H1 (cell line): ENCODE measurements at regions not wholly inside any gene's neighbourhood (a gene's known extent, or its start where the extent isn't known, plus 50 kb on each side); places are given as distances from the start of the nearest gene placed in this dataset.

Experiments
- CTCF ChIA-PET: fragments of 300-600 bp; sonication (Branson Sonifier 250); formaldehyde crosslinking; loops from one replicate; lab custom pipeline; 2021; ENCODE audit not compliant: partially characterized antibody; lab: Charles Lee
- POLR2A ChIA-PET: fragments of 300-600 bp; sonication (Branson Sonifier 250); formaldehyde crosslinking; loops from one replicate; lab custom pipeline; 2021; ENCODE audit warnings: inconsistent platforms; ENCODE audit not compliant: partially characterized antibody; lab: Charles Lee
- DNase-seq, 2 experiments: peaks; one replicate each; pipeline versions ENCODE4 v3.0.0 to v3.0.0-alpha.2; 2010 to 2022; ENCODE audit warnings: low spot score in 2 of 2, low read depth in 1 of 2, mixed read lengths in 1 of 2
- FAIRE-seq: peaks from 2 replicates; lab custom pipeline; 2011; peaks lifted over from hg19 to GRCh38; lab: Jason Lieb, UNC
- H2AFZ ChIP-seq: 2 replicates; pipeline ENCODE4 v1.8.1; 2012; ENCODE audit warnings: low read length, inconsistent platforms
- H2AK5ac ChIP-seq: 2 replicates; pipeline ENCODE4 v1.6.1; 2013; ENCODE audit warnings: low read depth, low read length
- H2BK120ac ChIP-seq: replicated peaks from 2 replicates; pipeline ENCODE3; 2013; ENCODE audit warnings: low read depth, low read length, inconsistent platforms
- H2BK12ac ChIP-seq: 2 replicates; pipeline ENCODE4 v1.6.1; 2013; ENCODE audit warnings: low read depth, low read length
- H2BK15ac ChIP-seq: 2 replicates; pipeline ENCODE4 v1.6.1; 2013; ENCODE audit warnings: low read length
- H2BK20ac ChIP-seq: 2 replicates; pipeline ENCODE4 v1.6.1; 2013; ENCODE audit warnings: low read length
- H2BK5ac ChIP-seq: 2 replicates; pipeline ENCODE4 v1.6.1; 2013; ENCODE audit warnings: low read depth, low read length
- H3K14ac ChIP-seq: 2 replicates; pipeline ENCODE4 v1.6.1; 2013; ENCODE audit warnings: inconsistent platforms; ENCODE audit not compliant: insufficient read length
- H3K18ac ChIP-seq: 2 replicates; pipeline ENCODE4 v1.6.1; 2013; ENCODE audit warnings: low read length; ENCODE audit errors: extremely low read depth
- H3K23ac ChIP-seq: 2 replicates; pipeline ENCODE4 v1.6.1; 2013; ENCODE audit warnings: inconsistent platforms; ENCODE audit not compliant: insufficient read length
- H3K23me2 ChIP-seq: 2 replicates; pipeline ENCODE4 v1.6.1; 2013; ENCODE audit warnings: low read depth, low read length
- H3K27ac ChIP-seq: 2 replicates; pipeline ENCODE4 v1.6.1; 2011; ENCODE audit warnings: low read depth, low read length, inconsistent platforms
- H3K27me3 ChIP-seq, 4 experiments: replicated peaks in 1 of 4; 1 replicate in 1 of 4; 2 replicates in 3 of 4; pipeline versions ENCODE4 v1.6.1 to v1.8.1; 2011 to 2013; ENCODE audit warnings: low read length in 3 of 4, mild to moderate bottlenecking in 3 of 4, inconsistent platforms in 2 of 4, mixed read lengths in 2 of 4, moderate library complexity in 1 of 4; ENCODE audit not compliant: control insufficient read depth in 3 of 4, insufficient read depth in 3 of 4; ENCODE audit errors: extremely low read depth in 1 of 4
- H3K36me3 ChIP-seq, 4 experiments: 2 replicates each; pipeline versions ENCODE4 v1.6.1 to v1.8.1; 2011 to 2013; ENCODE audit warnings: mild to moderate bottlenecking in 4 of 4, low read length in 3 of 4, moderate library complexity in 2 of 4, control low read depth in 1 of 4, inconsistent platforms in 1 of 4; ENCODE audit not compliant: insufficient read depth in 4 of 4, control insufficient read depth in 2 of 4
- H3K4ac ChIP-seq: replicated peaks from 2 replicates; pipeline ENCODE3; 2013; ENCODE audit warnings: low read length, low read depth, mixed read lengths, inconsistent platforms; ENCODE audit not compliant: insufficient read length
- H3K4me1 ChIP-seq, 4 experiments: replicated peaks in 1 of 4; 1 replicate in 1 of 4; 2 replicates in 3 of 4; pipeline versions ENCODE4 v1.6.1 to v1.8.1; 2011 to 2013; ENCODE audit warnings: low read length in 3 of 4, inconsistent platforms in 2 of 4, mixed read lengths in 1 of 4; ENCODE audit not compliant: insufficient read depth in 4 of 4, control insufficient read depth in 3 of 4
- H3K4me2 ChIP-seq, 2 experiments: 2 replicates each; pipeline versions ENCODE4 v1.6.1 to v1.8.1; 2011 to 2013; ENCODE audit warnings: low read depth in 2 of 2, low read length in 2 of 2, control low read depth in 1 of 2, inconsistent platforms in 1 of 2, mild to moderate bottlenecking in 1 of 2; ENCODE audit not compliant: insufficient read depth in 1 of 2
- H3K4me3 ChIP-seq, 4 experiments: fragments of 200-600, 300-600 bp in 1 of 4; sonication (generic), shearing (Covaris generic), sonication (Bioruptor Twin) in 1 of 4; 2 replicates each; pipeline versions ENCODE4 v1.5.1 to v1.8.1; 2011 to 2016; ENCODE audit warnings: low read length in 4 of 4, low read depth in 3 of 4, control low read depth in 2 of 4, inconsistent platforms in 2 of 4, mild to moderate bottlenecking in 2 of 4, mixed read lengths in 1 of 4, moderate library complexity in 1 of 4; ENCODE audit not compliant: insufficient read depth in 2 of 4; ENCODE audit errors: extremely low read depth in 1 of 4
- H3K56ac ChIP-seq: replicated peaks from 2 replicates; pipeline ENCODE3; 2013; ENCODE audit warnings: low read depth, mild to moderate bottlenecking, mixed read lengths, low read length, inconsistent platforms; ENCODE audit not compliant: insufficient read length
- H3K79me1 ChIP-seq: 2 replicates; pipeline ENCODE4 v1.6.1; 2013; ENCODE audit warnings: low read depth, low read length, control low read depth
- H3K79me2 ChIP-seq, 2 experiments: 2 replicates each; pipeline versions ENCODE4 v1.6.1 to v1.8.1; 2012 to 2013; ENCODE audit warnings: low read length in 2 of 2, mild to moderate bottlenecking in 2 of 2, inconsistent platforms in 1 of 2; ENCODE audit not compliant: insufficient read depth in 2 of 2, control insufficient read depth in 1 of 2
- H3K9ac ChIP-seq, 4 experiments: replicated peaks in 1 of 4; 1 replicate in 1 of 4; 2 replicates in 3 of 4; pipeline versions ENCODE4 v1.6.1 to v1.8.1; 2011 to 2013; ENCODE audit warnings: low read depth in 3 of 4, low read length in 3 of 4, control low read depth in 2 of 4, mild to moderate bottlenecking in 2 of 4, moderate library complexity in 2 of 4, inconsistent platforms in 1 of 4; ENCODE audit errors: extremely low read depth in 1 of 4
- H3K9me3 ChIP-seq, 2 experiments: 2 replicates each; pipeline versions ENCODE4 v1.6.1 to v1.8.1; 2012 to 2013; ENCODE audit warnings: mild to moderate bottlenecking in 2 of 2, moderate library complexity in 2 of 2, control low read depth in 1 of 2, inconsistent platforms in 1 of 2, low read depth in 1 of 2, low read length in 1 of 2, mixed read lengths in 1 of 2; ENCODE audit not compliant: insufficient read depth in 2 of 2
- H4K20me1 ChIP-seq, 2 experiments: replicated peaks in 1 of 2; 2 replicates each; pipeline versions ENCODE3 to v1.8.1; 2011 to 2013; ENCODE audit warnings: inconsistent platforms in 2 of 2, low read length in 2 of 2, mild to moderate bottlenecking in 1 of 2; ENCODE audit not compliant: insufficient read depth in 2 of 2, control insufficient read depth in 1 of 2
- H4K5ac ChIP-seq: 2 replicates; pipeline ENCODE4 v1.6.1; 2013; ENCODE audit warnings: low read length, low read depth, mixed read lengths, inconsistent platforms; ENCODE audit not compliant: insufficient read length
- H4K8ac ChIP-seq: 2 replicates; pipeline ENCODE4 v1.8.0; 2013; ENCODE audit warnings: mild to moderate bottlenecking, moderate library complexity, low read length, inconsistent platforms; ENCODE audit not compliant: insufficient read depth; ENCODE audit errors: extremely low read depth
- H4K91ac ChIP-seq: replicated peaks from 2 replicates; pipeline ENCODE3; 2013; ENCODE audit warnings: low read length, mixed read lengths, inconsistent platforms; ENCODE audit not compliant: insufficient read length
- ATF2 ChIP-seq: IDR thresholded peaks from 2 replicates; pipeline ENCODE4 v1.6.1; 2012; ENCODE audit warnings: low read length, inconsistent platforms
- CHD2 ChIP-seq: IDR thresholded peaks from 2 replicates; pipeline ENCODE4 v1.6.1; 2012; ENCODE audit warnings: low read length, improper control_type of control experiment
- KDM1A ChIP-seq: fragments of 200-600, 300-600 bp; sonication (generic); IDR thresholded peaks from 2 replicates; pipeline ENCODE4 v1.7.1; 2016; ENCODE audit warnings: mild to moderate bottlenecking, low read length, borderline replicate concordance
- KDM4A ChIP-seq: IDR thresholded peaks from one replicate; pipeline ENCODE4 v1.7.1; 2012; ENCODE audit warnings: low read depth, mild to moderate bottlenecking, moderate library complexity, low read length, inconsistent platforms; ENCODE audit not compliant: severe bottlenecking
- MAX ChIP-seq: IDR thresholded peaks from 2 replicates; pipeline ENCODE4 v1.6.1; 2012; ENCODE audit warnings: inconsistent platforms
- POLR2A ChIP-seq, 2 experiments: IDR thresholded peaks; 1 replicate in 1 of 2; 2 replicates in 1 of 2; pipeline ENCODE4 v1.6.1; 2011; ENCODE audit warnings: low read depth in 2 of 2, low read length in 2 of 2, mild to moderate bottlenecking in 2 of 2; ENCODE audit errors: control extremely low read depth in 1 of 2
- RFX5 ChIP-seq: IDR thresholded peaks from 2 replicates; pipeline ENCODE4 v1.6.1; 2011; ENCODE audit warnings: low read depth, low read length, improper control_type of control experiment, borderline replicate concordance
- RNF2 ChIP-seq: fragments of 200-900, 300-1000 bp; sonication (generic); IDR thresholded peaks from 2 replicates; pipeline ENCODE4 v1.7.1; 2016; ENCODE audit warnings: borderline replicate concordance, low read depth, mild to moderate bottlenecking, antibody characterized with exemption, low read length; ENCODE audit not compliant: poor library complexity, severe bottlenecking; ENCODE audit errors: missing control alignments
- SIN3A ChIP-seq, 2 experiments: IDR thresholded peaks in 1 of 2; conservative IDR thresholded peaks in 1 of 2; 2 replicates each; pipeline ENCODE4 v1.6.1; 2011 to 2012; ENCODE audit warnings: low read length in 2 of 2, improper control_type of control experiment in 1 of 2, low read depth in 1 of 2, mild to moderate bottlenecking in 1 of 2
- SP4 ChIP-seq: IDR thresholded peaks from 2 replicates; pipeline ENCODE4 v1.6.1; 2012; ENCODE audit warnings: low read length, inconsistent platforms
- WGBS, 2 experiments: shearing (Covaris generic) in 1 of 2; methylation state at CpG; one replicate each; pipeline versions ENCODE4 v1.1.6 to v1.1.7; 2013 to 2015; ENCODE audit warnings: low lambda C conversion rate in 2 of 2, mixed read lengths in 2 of 2, inconsistent platforms in 1 of 2, low coverage in 1 of 2, missing lambda C conversion rate in 1 of 2; ENCODE audit not compliant: insufficient replicate concordance in 2 of 2, insufficient coverage in 1 of 2, insufficient read length in 1 of 2; ENCODE audit errors: extremely low coverage in 1 of 2, missing lambda C conversion rate in 1 of 2; 5-methylcytosine and 5-hydroxymethylcytosine counted together

- no peak overlapping the region for H2BK5ac ChIP-seq
- no peaks in the 10 kb centered on the region for H3K9me3 ChIP-seq
- CTCF ChIA-PET: interaction anchor here (0.6 to 2.1 kb wide), 5 partner anchors 11 to 1474 kb away, joined by 3 to 7 read pairs (median 3); no protein-coding TSS in a partner anchor
- no peak overlapping the region for H2BK15ac ChIP-seq
- no peak overlapping the region for H4K5ac ChIP-seq
- H3K4me2 ChIP-seq: no peak overlapping the region
- no peak overlapping the region for H3K23ac ChIP-seq
- no peak overlapping the region for H3K14ac ChIP-seq
- no peak overlapping the region for H3K27ac ChIP-seq
- H2AFZ ChIP-seq: no peak overlapping the region
- no peak overlapping the region for H2BK12ac ChIP-seq
- H3K79me1 ChIP-seq: no peaks in the 10 kb centered on the region
- 88% methylated on average over 3 of the region's 3 CpGs; no CpG with 5 or more reads in 1 of the 2 experiments for WGBS, 2 experiments
- no peak overlapping the region for H3K56ac ChIP-seq
- H3K4me1 ChIP-seq: peaks cover 0 to 6% (median 0%) of the 10 kb centered on the region in 4 experiments; a peak in 2 of 7 replicates
- H4K91ac ChIP-seq: no peak overlapping the region
- H3K36me3 ChIP-seq: no peaks in the 10 kb centered on the region
- H3K4me3 ChIP-seq: no peak overlapping the region
- no peaks in the 10 kb centered on the region for H4K20me1 ChIP-seq
- no peak overlapping the region for H2BK20ac ChIP-seq
- no peaks in the 10 kb centered on the region for H3K27me3 ChIP-seq
- H2BK120ac ChIP-seq: no peak overlapping the region
- H3K18ac ChIP-seq: no peak overlapping the region
- no peaks in the 10 kb centered on the region for H3K79me2 ChIP-seq
- no peak overlapping the region for H3K9ac ChIP-seq
- DNase-seq (no peak), FAIRE-seq (no peak)
- no peak overlapping the region for H4K8ac ChIP-seq
- H2AK5ac ChIP-seq: no peak overlapping the region
- no peak for TF ChIP-seq SP4
- TF ChIP-seq POLR2A (IDR thresholded peaks at IDR 0.05; ENCODE audit: control extremely low read depth in 1 of 2, low read depth in 2 of 2, low read length in 2 of 2): no peak
- no peak for TF ChIP-seq RFX5
- no peak for TF ChIP-seq CHD2
- no peak for TF ChIP-seq KDM1A
- no peak for TF ChIP-seq RNF2
- no peak for TF ChIP-seq KDM4A
- no peak for TF ChIP-seq MAX
- TF ChIP-seq ATF2: no peak
- no peak for TF ChIP-seq SIN3A (conservative IDR thresholded peaks at IDR 0.05 in 1 of 2, IDR thresholded peaks at IDR 0.05 in 1 of 2; ENCODE audit: low read depth in 1 of 2, low read length in 2 of 2)
- POLR2A ChIA-PET: no interaction called here
- no peaks in the 10 kb centered on the region for H3K23me2 ChIP-seq
- H3K4ac ChIP-seq: no peak overlapping the region
Measured at GRCh38 chr13:73751290-73751689, 382.9 kb downstream of the KLF12 start.
